Gastrocnemius medialis (tissue), 4 donors: ENCODE measurements at regions not wholly inside any gene's neighbourhood (a gene's known extent, or its start where the extent isn't known, plus 50 kb on each side); places are given as distances from the start of the nearest gene placed in this dataset.

ENCODE experiments used
- ATAC-seq, 2 donors: fragments of 150-250 bp; one replicate each; pipeline ENCODE4 v1.9.1; 2016
- DNase-seq, 2 donors: peaks; one replicate each; pipeline ENCODE4 v3.0.0-alpha.2; 2019
- H3K27ac ChIP-seq, 4 donors: fragments of 200-600 bp; sonication (generic); 1 replicate in 1 of 4; 2 replicates in 3 of 4; pipeline ENCODE4 v1.5.1; 2016 to 2018; ENCODE audit warnings: mild to moderate bottlenecking in 2 of 4, moderate library complexity in 1 of 4
- H3K27me3 ChIP-seq, 3 donors: fragments of 200-600 bp; sonication (generic) in 2 of 3; 1 replicate in 1 of 3; 2 replicates in 2 of 3; pipeline versions ENCODE4 v1.5.1 to v1.6.0; 2016 to 2019; ENCODE audit warnings: mild to moderate bottlenecking in 1 of 3, moderate library complexity in 1 of 3
- H3K36me3 ChIP-seq, 2 donors: fragments of 200-600 bp; sonication (generic) in 1 of 2; one replicate each; pipeline ENCODE4 v1.5.1; 2017 to 2018
- H3K4me1 ChIP-seq, 2 donors: fragments of 200-600 bp; sonication (generic) in 1 of 2; one replicate each; pipeline ENCODE4 v1.5.1; 2016 to 2017; ENCODE audit warnings: mild to moderate bottlenecking in 2 of 2
- H3K4me3 ChIP-seq, 4 donors: fragments of 200-600 bp; sonication (generic) in 3 of 4; 1 replicate in 1 of 4; 2 replicates in 3 of 4; pipeline ENCODE4 v1.5.1; 2016 to 2019; ENCODE audit warnings: mild to moderate bottlenecking in 2 of 4
- H3K9me3 ChIP-seq, 3 donors: fragments of 200-600 bp; sonication (generic) in 2 of 3; 1 replicate in 1 of 3; 2 replicates in 2 of 3; pipeline ENCODE4 v1.5.1; 2016 to 2019
- POLR2A ChIP-seq, 2 donors: fragments of 450-650 bp; IDR thresholded peaks; one replicate each; pipeline ENCODE4 v1.6.1; 2017; ENCODE audit warnings: antibody characterized with exemption in 2 of 2, mild to moderate bottlenecking in 2 of 2, moderate library complexity in 2 of 2
- in situ Hi-C, 4 donors: fragments of 200-750 bp; cut with MboI; loops; one replicate each; pipeline versions ENCODE4 v1.15.0 to v1.8.0; 2017; ENCODE audit warnings: low sequenced_read_pairs in 4 of 4
- intact Hi-C: fragments of 100-400 bp; cut with DNase I; formaldehyde crosslinking; loops from one replicate; pipeline ENCODE4 v1.15.1; 2023; ENCODE audit warnings: low total_unique reads
- TF ChIP-seq, protein P1 (sequence below), 5 experiments: fragments of 450-650 bp in 3 of 5; fragments of 200-600 bp in 2 of 5; sonication (generic) in 2 of 5; IDR thresholded peaks in 4 of 5; conservative IDR thresholded peaks in 1 of 5; 1 replicate in 4 of 5; 2 replicates in 1 of 5; pipeline ENCODE4 v1.5.1; 2016 to 2019; ENCODE audit warnings: antibody characterized with exemption in 5 of 5, mild to moderate bottlenecking in 3 of 5, moderate library complexity in 3 of 5

DNA sequence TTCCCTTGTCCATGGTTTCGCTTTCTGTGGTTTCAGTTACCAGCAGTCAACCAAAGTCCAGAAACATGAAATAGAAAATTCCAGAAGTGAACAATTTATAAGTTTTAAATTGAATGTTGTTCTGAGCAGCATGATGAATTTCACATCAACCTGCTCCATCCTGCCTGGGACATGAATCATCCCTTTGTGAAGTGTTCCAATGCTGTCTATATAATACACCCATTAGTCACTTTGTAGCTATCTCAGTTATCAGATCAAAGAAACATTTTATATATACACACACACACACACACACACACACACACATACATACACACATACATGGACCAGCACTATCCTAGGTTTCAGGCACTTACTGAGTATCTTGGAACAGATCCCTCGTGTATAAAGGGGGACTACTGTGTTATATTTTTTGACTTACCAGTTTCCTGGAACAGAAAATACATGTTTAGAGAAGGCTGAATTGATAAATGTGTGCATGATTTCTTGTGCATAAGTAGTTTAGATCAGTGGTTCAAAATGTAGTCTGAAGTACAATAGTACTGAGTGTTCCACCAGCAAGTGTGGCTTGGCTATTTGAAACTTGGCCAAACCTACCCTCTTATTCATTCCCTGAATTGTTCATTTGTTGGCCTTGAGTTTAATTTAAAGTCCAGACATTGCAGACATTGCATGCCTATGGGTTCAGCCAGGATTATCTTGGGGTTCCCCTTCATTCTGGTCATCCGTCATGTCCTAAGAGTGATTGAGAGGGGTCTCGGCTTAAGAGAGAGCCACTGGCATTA, 510.0 kb downstream of the GADD45G start:
- in situ Hi-C loops: loop anchor here in 2 of 4 donors (25.0 kb wide), 2 partner anchors 203 to 803 kb away; partner anchors contain the start of genes CKS2 (in 1 of the 2) and SECISBP2 (in 1 of the 2)
- no peaks in the 10 kb centered on the region for H3K36me3 ChIP-seq
- no peaks in the 10 kb centered on the region for H3K4me1 ChIP-seq
- DNase-seq (no peak), ATAC-seq (no peak)
- no peaks in the 10 kb centered on the region for H3K27me3 ChIP-seq
- H3K9me3 ChIP-seq: no peaks in the 10 kb centered on the region
- TF ChIP-seq, protein P1, sequence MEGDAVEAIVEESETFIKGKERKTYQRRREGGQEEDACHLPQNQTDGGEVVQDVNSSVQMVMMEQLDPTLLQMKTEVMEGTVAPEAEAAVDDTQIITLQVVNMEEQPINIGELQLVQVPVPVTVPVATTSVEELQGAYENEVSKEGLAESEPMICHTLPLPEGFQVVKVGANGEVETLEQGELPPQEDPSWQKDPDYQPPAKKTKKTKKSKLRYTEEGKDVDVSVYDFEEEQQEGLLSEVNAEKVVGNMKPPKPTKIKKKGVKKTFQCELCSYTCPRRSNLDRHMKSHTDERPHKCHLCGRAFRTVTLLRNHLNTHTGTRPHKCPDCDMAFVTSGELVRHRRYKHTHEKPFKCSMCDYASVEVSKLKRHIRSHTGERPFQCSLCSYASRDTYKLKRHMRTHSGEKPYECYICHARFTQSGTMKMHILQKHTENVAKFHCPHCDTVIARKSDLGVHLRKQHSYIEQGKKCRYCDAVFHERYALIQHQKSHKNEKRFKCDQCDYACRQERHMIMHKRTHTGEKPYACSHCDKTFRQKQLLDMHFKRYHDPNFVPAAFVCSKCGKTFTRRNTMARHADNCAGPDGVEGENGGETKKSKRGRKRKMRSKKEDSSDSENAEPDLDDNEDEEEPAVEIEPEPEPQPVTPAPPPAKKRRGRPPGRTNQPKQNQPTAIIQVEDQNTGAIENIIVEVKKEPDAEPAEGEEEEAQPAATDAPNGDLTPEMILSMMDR (IDR thresholded peaks at IDR 0.05 in 4 of 5, conservative IDR thresholded peaks at IDR 0.05 in 1 of 5): no peak
- no peak for TF ChIP-seq POLR2A (IDR thresholded peaks at IDR 0.05)
- H3K27ac ChIP-seq: no peak overlapping the region
- no peak overlapping the region for H3K4me3 ChIP-seq
- intact Hi-C loops: no loop called here

DNA sequence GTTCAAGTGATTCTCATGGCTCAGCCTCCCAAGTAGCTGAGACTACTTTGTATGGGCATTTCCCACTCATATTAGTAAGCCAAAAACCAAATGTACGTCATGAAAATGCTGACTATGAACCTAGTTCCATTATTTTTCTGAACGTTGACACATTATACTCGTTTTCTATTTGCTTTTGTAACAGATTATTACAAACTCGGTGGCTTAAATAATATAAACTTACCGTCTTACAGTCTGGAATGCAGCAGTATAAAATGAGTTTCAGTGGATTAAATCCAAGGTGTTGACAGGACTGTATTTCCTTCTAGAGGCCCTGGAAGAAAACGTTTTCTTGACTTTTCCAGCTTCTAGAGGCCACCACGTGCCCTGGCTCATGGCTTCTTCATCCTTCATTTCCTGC, 517.0 kb downstream of the GADD45G start:
- intact Hi-C loops (no loop called here), in situ Hi-C loops (loop anchor here in 2 of 4 donors (25.0 kb wide), 2 partner anchors 209 to 809 kb away; partner anchors contain the start of genes CKS2 (in 1 of the 2) and SECISBP2 (in 1 of the 2))
- Histone ChIP-seq H3K27me3 (no peaks in the 10 kb centered on the region), H3K9me3 (no peaks in the 10 kb centered on the region), H3K4me3 (no peak overlapping the region), H3K27ac (no peak overlapping the region), H3K36me3 (no peaks in the 10 kb centered on the region), H3K4me1 (no peaks in the 10 kb centered on the region)
- TF ChIP-seq, protein P1 (IDR thresholded peaks at IDR 0.05 in 4 of 5, conservative IDR thresholded peaks at IDR 0.05 in 1 of 5): no peak
- no peak for TF ChIP-seq POLR2A (IDR thresholded peaks at IDR 0.05)
- no peak for DNase-seq
- no peak for ATAC-seq

DNA sequence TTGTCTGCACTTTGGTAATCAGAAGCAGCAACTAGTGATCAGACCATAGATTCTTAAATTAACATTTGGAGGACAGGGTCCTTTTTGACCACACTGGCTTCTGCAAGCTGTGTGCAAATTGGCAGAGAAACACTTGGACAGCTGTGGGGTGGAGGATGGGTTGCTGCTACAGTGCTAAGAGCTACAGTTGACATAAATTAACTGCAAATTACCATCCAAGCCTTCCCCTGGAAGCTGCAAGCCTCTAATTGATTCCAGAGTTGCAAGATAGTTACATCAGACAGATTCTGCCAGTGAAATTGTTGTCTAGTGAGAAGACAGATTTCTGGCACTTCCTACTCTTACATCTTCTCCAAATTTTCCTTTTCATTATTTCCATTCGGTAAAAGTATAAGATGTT, 517.7 kb downstream of the DIRAS2 start:
- no peak for ATAC-seq
- no peak for DNase-seq
- H3K36me3 ChIP-seq: no peaks in the 10 kb centered on the region
- no peak overlapping the region for H3K27ac ChIP-seq
- H3K4me3 ChIP-seq: no peak overlapping the region
- in situ Hi-C loops (loop anchor here in 2 of 4 donors (25.0 kb wide), 2 partner anchors 213 to 813 kb away; partner anchors contain the start of genes CKS2 (in 1 of the 2) and SECISBP2 (in 1 of the 2)), intact Hi-C loops (no loop called here)
- peaks cover 13 to 16% of the 10 kb centered on the region in 2 donors for H3K4me1 ChIP-seq
- H3K9me3 ChIP-seq: no peaks in the 10 kb centered on the region
- TF ChIP-seq POLR2A (IDR thresholded peaks at IDR 0.05): no peak
- TF ChIP-seq, protein P1 (IDR thresholded peaks at IDR 0.05 in 4 of 5, conservative IDR thresholded peaks at IDR 0.05 in 1 of 5): no peak
- H3K27me3 ChIP-seq: no peaks in the 10 kb centered on the region

- Histone ChIP-seq H3K27me3 (no peaks in the 10 kb centered on the region), H3K9me3 (no peaks in the 10 kb centered on the region), H3K4me3 (no peak overlapping the region), H3K36me3 (no peaks in the 10 kb centered on the region), H3K27ac (peak overlapping the region; percentile 16 to 79 (median 64)), H3K4me1 (peaks cover 13 to 16% of the 10 kb centered on the region in 2 donors)
- intact Hi-C loops: no loop called here
- ATAC-seq: peak; percentile 90
- in situ Hi-C loops: no loop called here
- TF ChIP-seq POLR2A (IDR thresholded peaks at IDR 0.05): no peak
- TF ChIP-seq, protein P1 (IDR thresholded peaks at IDR 0.05 in 4 of 5, conservative IDR thresholded peaks at IDR 0.05 in 1 of 5): no peak
- peak; percentile 68 to 76 for DNase-seq
Measured at GRCh38 chr9:90127923-90128322, 514.7 kb downstream of the DIRAS2 start.
